SK-N-SH (cell line): ENCODE measurements at regions not wholly inside any gene's neighbourhood (a gene's known extent, or its start where the extent isn't known, plus 50 kb on each side); places are given as distances from the start of the nearest gene placed in this dataset.

Source experiments
- CTCF ChIA-PET: fragments of 300-600, 350-600 bp; formaldehyde crosslinking; extraction: SDS; loops from one replicate; lab custom pipeline; 2021; lab: Yijun Ruan, JAX
- POLR2A ChIA-PET: fragments of 350-600 bp; sonication (Branson Sonifier 250); formaldehyde crosslinking; extraction: SDS; loops from one replicate; lab custom pipeline; 2020; ENCODE audit warnings: antibody characterized with exemption, inconsistent platforms; lab: Yijun Ruan, JAX
- DNase-seq: peaks from one replicate; pipeline ENCODE4 v3.0.0; 2012
- H2AFZ ChIP-seq: fragments of 200-600 bp; sonication (generic); 2 replicates; pipeline ENCODE4 v1.8.1; 2016; ENCODE audit warnings: antibody characterized with exemption, mild to moderate bottlenecking, low read depth
- H3F3A ChIP-seq: fragments of 200-600 bp; sonication (generic); replicated peaks from 2 replicates; pipeline ENCODE3; 2016; ENCODE audit warnings: antibody characterized with exemption, mild to moderate bottlenecking; ENCODE audit not compliant: insufficient read depth
- H3K27ac ChIP-seq, 2 experiments: fragments of 200-500 bp in 1 of 2; fragments of 200-600 bp in 1 of 2; sonication (Bioruptor generic) in 1 of 2; sonication (generic), shearing (Covaris generic) in 1 of 2; 2 replicates each; pipeline versions ENCODE4 v1.5.1 to v1.6.1; 2014 to 2016; ENCODE audit warnings: low read depth in 2 of 2, inconsistent platforms in 1 of 2, low read length in 1 of 2, mild to moderate bottlenecking in 1 of 2, mixed read lengths in 1 of 2
- H3K27me3 ChIP-seq: fragments of 200-600 bp; sonication (generic), shearing (Covaris generic); 2 replicates; pipeline ENCODE4 v1.6.1; 2016; ENCODE audit warnings: mixed run types; ENCODE audit not compliant: insufficient read depth
- H3K36me3 ChIP-seq, 2 experiments: fragments of 200-500 bp in 1 of 2; fragments of 200-600 bp in 1 of 2; sonication (Bioruptor generic) in 1 of 2; sonication (generic) in 1 of 2; replicated peaks in 1 of 2; 2 replicates each; pipeline versions ENCODE3 to v1.5.1; 2014 to 2016; ENCODE audit warnings: low read length in 1 of 2, mild to moderate bottlenecking in 1 of 2; ENCODE audit not compliant: insufficient read depth in 2 of 2, control insufficient read depth in 1 of 2
- H3K4me1 ChIP-seq, 2 experiments: fragments of 200-500 bp in 1 of 2; fragments of 200-600 bp in 1 of 2; sonication (Bioruptor generic) in 1 of 2; sonication (generic), shearing (Covaris generic) in 1 of 2; 2 replicates each; pipeline versions ENCODE4 v1.5.1 to v1.6.1; 2014 to 2016; ENCODE audit warnings: low read depth in 1 of 2, low read length in 1 of 2, mixed run types in 1 of 2; ENCODE audit not compliant: insufficient read depth in 2 of 2, control insufficient read depth in 1 of 2
- H3K4me2 ChIP-seq: fragments of 200-600 bp; sonication (generic), shearing (Covaris generic); 2 replicates; pipeline ENCODE4 v1.6.1; 2017; ENCODE audit warnings: mixed run types
- H3K4me3 ChIP-seq, 2 experiments: fragments of 200-500 bp in 1 of 2; fragments of 200-600 bp in 1 of 2; sonication (Bioruptor generic) in 1 of 2; sonication (generic), shearing (Covaris generic) in 1 of 2; 2 replicates each; pipeline versions ENCODE4 v1.5.1 to v1.8.1; 2014 to 2016; ENCODE audit warnings: low read depth in 2 of 2, inconsistent platforms in 1 of 2, low read length in 1 of 2, mild to moderate bottlenecking in 1 of 2, mixed read lengths in 1 of 2, moderate library complexity in 1 of 2
- H3K79me2 ChIP-seq: fragments of 200-600 bp; sonication (generic); 2 replicates; pipeline ENCODE4 v1.8.1; 2017; ENCODE audit warnings: mild to moderate bottlenecking; ENCODE audit not compliant: insufficient read depth
- H3K9ac ChIP-seq: fragments of 200-600 bp; sonication (generic); 2 replicates; pipeline ENCODE4 v1.6.1; 2017; ENCODE audit warnings: mixed run types
- H3K9me2 ChIP-seq: fragments of 200-600 bp; sonication (generic); 2 replicates; pipeline ENCODE4 v1.6.1; 2017; ENCODE audit warnings: mixed run types
- H3K9me3 ChIP-seq: fragments of 200-600 bp; sonication (generic); 2 replicates; pipeline ENCODE4 v1.6.1; 2017; ENCODE audit warnings: mixed run types, mild to moderate bottlenecking, moderate library complexity
- H4K20me1 ChIP-seq: fragments of 200-600 bp; sonication (generic); 2 replicates; pipeline ENCODE4 v1.6.1; 2017; ENCODE audit warnings: mild to moderate bottlenecking, mixed run types; ENCODE audit not compliant: insufficient read depth
- CHD2 ChIP-seq: fragments of 150-350 bp; IDR thresholded peaks from 2 replicates; pipeline ENCODE4 v1.6.1; 2018; ENCODE audit warnings: low read length; ENCODE audit not compliant: partially characterized antibody
- CTCF ChIP-seq: fragments of 200-600 bp; sonication (generic); IDR thresholded peaks from 2 replicates; pipeline ENCODE4 v1.6.1; 2017; ENCODE audit warnings: antibody characterized with exemption, mild to moderate bottlenecking, moderate library complexity
- ELF1 ChIP-seq: IDR thresholded peaks from 2 replicates; pipeline ENCODE4 v1.4.0; 2012
- EP300 ChIP-seq, 2 experiments: IDR thresholded peaks; 2 replicates each; pipeline versions ENCODE4 v1.4.0 to v1.6.1; 2012; ENCODE audit warnings: borderline replicate concordance in 1 of 2, low read depth in 1 of 2, low read length in 1 of 2
- FOXJ3 ChIP-seq: sonication (generic); formaldehyde crosslinking; IDR thresholded peaks from 2 replicates; pipeline ENCODE4 v1.5.1; 2020; ENCODE audit warnings: mild to moderate bottlenecking, missing genetic modification reagents
- FOXM1 ChIP-seq: IDR thresholded peaks from 2 replicates; pipeline ENCODE4 v1.4.0; 2012; ENCODE audit warnings: low read depth, mild to moderate bottlenecking
- GATA2 ChIP-seq: sonication (generic); formaldehyde crosslinking; IDR thresholded peaks from 2 replicates; pipeline ENCODE4 v1.5.0; 2020; ENCODE audit warnings: mild to moderate bottlenecking, missing genetic modification reagents
- MXI1 ChIP-seq: IDR thresholded peaks from 2 replicates; pipeline ENCODE4 v1.6.1; 2012; ENCODE audit warnings: mild to moderate bottlenecking, low read depth, low read length, improper control_type of control experiment
- NFIC ChIP-seq: IDR thresholded peaks from 2 replicates; pipeline ENCODE4 v1.4.0; 2012; ENCODE audit warnings: borderline replicate concordance
- NRF1 ChIP-seq: IDR thresholded peaks from 2 replicates; pipeline ENCODE4 v1.6.1; 2012; ENCODE audit warnings: low read depth, mild to moderate bottlenecking, low read length
- SMC3 ChIP-seq: IDR thresholded peaks from 2 replicates; pipeline ENCODE4 v1.6.1; 2012; ENCODE audit warnings: low read depth, low read length, improper control_type of control experiment
- TAF1 ChIP-seq: IDR thresholded peaks from 2 replicates; pipeline ENCODE4 v1.6.1; 2012; ENCODE audit warnings: low read depth, mild to moderate bottlenecking, low read length, moderate library complexity, borderline replicate concordance
- TCF12 ChIP-seq: IDR thresholded peaks from 2 replicates; pipeline ENCODE4 v1.4.0; 2012
- YY1 ChIP-seq: IDR thresholded peaks from 2 replicates; pipeline ENCODE4 v1.4.0; 2012; ENCODE audit warnings: low read depth, mild to moderate bottlenecking
- WGBS: methylation state at CpG from one replicate; pipeline ENCODE4 v1.1.6; 2017; ENCODE audit warnings: low lambda C conversion rate; 5-methylcytosine and 5-hydroxymethylcytosine counted together

- H2AFZ ChIP-seq: peak overlapping the region; percentile 5; the same call in 1 of the 2 replicates
- CTCF ChIA-PET: interaction anchor here (0.7 to 5.7 kb wide), 6 partner anchors 85 to 507 kb away, joined by 3 to 63 read pairs (median 14); no protein-coding TSS in a partner anchor
These were observed 81.9 kb upstream of the GREM2 start for GRCh38 chr1:240693844-240694243.

GRCh38 chr1:240693036-240693435, 81.1 kb upstream of the GREM2 start:
- Histone ChIP-seq H2AFZ (no peak overlapping the region), H3K9me3 (no peaks in the 10 kb centered on the region), H3K9me2 (no peaks in the 10 kb centered on the region), H3K27ac (peak overlapping the region in 1 of 2 experiments; percentile 81; a peak in 1 of 4 replicates), H3K4me2 (no peak overlapping the region), H3K79me2 (no peaks in the 10 kb centered on the region), H4K20me1 (no peaks in the 10 kb centered on the region), H3K4me1 (peaks cover 0 to 12% of the 10 kb centered on the region in 2 experiments; a peak in 2 of 4 replicates), H3K36me3 (no peaks in the 10 kb centered on the region), H3F3A (peaks cover 4% of the 10 kb centered on the region), H3K4me3 (no peak overlapping the region), H3K27me3 (no peaks in the 10 kb centered on the region), H3K9ac (no peak overlapping the region)
- TF ChIP-seq EP300 (IDR thresholded peaks at IDR 0.05; ENCODE audit: borderline replicate concordance in 1 of 2, low read depth in 1 of 2, low read length in 1 of 2): peak in 1 of 2 experiments; percentile 56; a peak in 1 of 4 replicates
- no peak for TF ChIP-seq NFIC
- TF ChIP-seq TCF12: peak; percentile 25; the same call in 1 of the 2 replicates
- TF ChIP-seq YY1: no peak
- peak; percentile 43 for DNase-seq
- CTCF ChIA-PET: interaction anchor here (0.6 to 5.7 kb wide), 21 partner anchors 11 to 742 kb away, joined by 3 to 63 read pairs (median 7); partner anchors contain the start of gene GREM2
- POLR2A ChIA-PET: no interaction called here

More at GRCh38 chr1:240693844-240694243, 81.9 kb upstream of the GREM2 start:
- Histone ChIP-seq H3K27me3 (no peaks in the 10 kb centered on the region), H3K27ac (peak overlapping the region in 1 of 2 experiments; percentile 81; a peak in 2 of 4 replicates), H3F3A (peaks cover 4% of the 10 kb centered on the region)
- 36% methylated on average over 3 of the region's 3 CpGs for WGBS
- TF ChIP-seq EP300 (IDR thresholded peaks at IDR 0.05; ENCODE audit: borderline replicate concordance in 1 of 2, low read depth in 1 of 2, low read length in 1 of 2) (peak in 1 of 2 experiments; percentile 54; a peak in 1 of 4 replicates), ELF1 (no peak), YY1 (no peak), MXI1 (peak; percentile 17; the same call in 1 of the 2 replicates), FOXJ3 (CRISPR knock-in tag) (no peak), GATA2 (CRISPR knock-in tag) (peak; percentile 62)
- TF ChIP-seq, all 33 proteins: peak for 3
- no peaks in the 10 kb centered on the region for H3K36me3 ChIP-seq
- H4K20me1 ChIP-seq: no peaks in the 10 kb centered on the region
- peak; percentile 40 for DNase-seq
- H3K4me3 ChIP-seq: no peak overlapping the region
- no peaks in the 10 kb centered on the region for H3K9me2 ChIP-seq
- POLR2A ChIA-PET: no interaction called here
- no peaks in the 10 kb centered on the region for H3K79me2 ChIP-seq
- H3K4me2 ChIP-seq: no peak overlapping the region
- no peaks in the 10 kb centered on the region for H3K9me3 ChIP-seq
- H3K9ac ChIP-seq: no peak overlapping the region
- H3K4me1 ChIP-seq: peaks cover 0 to 12% of the 10 kb centered on the region in 2 experiments; a peak in 2 of 4 replicates

- H3K36me3 ChIP-seq: no peaks in the 10 kb centered on the region
- peaks cover 0 to 12% of the 10 kb centered on the region in 2 experiments; a peak in 2 of 4 replicates for H3K4me1 ChIP-seq
- H3K4me2 ChIP-seq: no peak overlapping the region
- WGBS: 66% methylated on average over 12 of the region's 12 CpGs
- no peaks in the 10 kb centered on the region for H4K20me1 ChIP-seq
- H3K27me3 ChIP-seq: no peaks in the 10 kb centered on the region
- H3K9me2 ChIP-seq: no peaks in the 10 kb centered on the region
- CTCF ChIA-PET: interaction anchor here (0.7 to 5.7 kb wide), 33 partner anchors 9 to 741 kb away, joined by 3 to 63 read pairs (median 5); partner anchors contain the start of gene GREM2
- peak overlapping the region in 1 of 2 experiments; percentile 50; a peak in 2 of 4 replicates for H3K27ac ChIP-seq
- H3K9ac ChIP-seq: no peak overlapping the region
- POLR2A ChIA-PET: no interaction called here
- no peaks in the 10 kb centered on the region for H3K79me2 ChIP-seq
- H3F3A ChIP-seq: peaks cover 4% of the 10 kb centered on the region
- peak overlapping the region in 1 of 2 experiments; percentile 16; a peak in 1 of 4 replicates for H3K4me3 ChIP-seq
- peak; percentile 69 for DNase-seq
- no peaks in the 10 kb centered on the region for H3K9me3 ChIP-seq
- no peak overlapping the region for H2AFZ ChIP-seq
- no peak for TF ChIP-seq TAF1
- TF ChIP-seq CHD2: peak; percentile 47
- no peak for TF ChIP-seq NRF1
- peak; percentile 46; the same call in 1 of the 2 replicates for TF ChIP-seq YY1
- no peak for TF ChIP-seq FOXM1
- TF ChIP-seq MXI1: 0 out of 2 replicates have a peak, but pooled peaks have one; percentile 25
- TF ChIP-seq CTCF: peak; percentile 90
- peak; percentile 98 for TF ChIP-seq SMC3
These were observed 80.2 kb upstream of the GREM2 start for GRCh38 chr1:240691909-240692705.
